Activated CD8-positive, alpha-beta memory T cell treated with anti-CD3 and anti-CD28 coated beads, Interleukin-2, amount 50 U/mL, for 24 hours (primary cell): ENCODE measurements at regions not wholly inside any gene's neighbourhood (a gene's known extent, or its start where the extent isn't known, plus 50 kb on each side); places are given as distances from the start of the nearest gene placed in this dataset.

ENCODE experiments used
- DNase-seq: peaks from one replicate; pipeline ENCODE4 v3.0.0-alpha.2; 2020; ENCODE audit errors: extremely low read depth

DNA sequence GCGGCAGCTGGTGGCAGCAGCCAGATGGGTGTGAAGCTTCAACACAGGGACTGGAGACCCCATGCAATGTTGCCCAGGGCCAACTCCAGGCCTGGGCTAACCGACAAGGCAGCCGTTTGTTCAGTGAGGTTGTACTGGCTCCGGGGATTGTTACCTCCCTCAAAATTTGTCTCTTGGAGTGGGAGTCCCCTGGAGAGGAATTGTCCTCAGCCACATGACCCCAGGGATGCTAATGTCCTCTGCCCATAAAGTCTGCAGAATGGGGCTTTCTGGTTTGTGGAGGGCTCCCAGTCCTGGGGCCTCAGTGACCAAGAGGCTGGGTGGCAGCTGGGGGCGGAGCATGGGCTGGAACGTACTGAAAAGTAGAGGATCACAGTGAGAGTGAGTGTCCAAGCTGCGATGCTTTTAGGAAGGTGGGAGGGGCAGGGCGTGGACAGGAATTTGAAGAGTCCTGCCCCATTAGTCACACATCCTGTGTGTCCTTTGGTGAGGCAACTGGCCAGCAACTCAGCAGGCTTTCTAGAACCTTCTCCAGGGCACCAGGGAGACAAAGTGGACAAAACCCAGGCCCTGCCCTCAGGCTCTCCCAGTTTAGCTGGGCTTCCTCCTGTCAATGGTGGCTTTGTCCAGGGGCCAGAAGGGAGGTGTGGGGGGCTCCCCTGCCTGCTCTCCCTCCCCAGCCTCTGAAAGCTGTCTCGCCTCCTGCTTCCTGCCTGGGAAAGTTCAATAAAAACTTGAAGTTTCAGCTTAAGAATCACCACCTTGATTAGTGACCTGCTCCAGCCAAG is 114.0 kb downstream of the NSG2 start:
- DNase-seq = no peak

DNA sequence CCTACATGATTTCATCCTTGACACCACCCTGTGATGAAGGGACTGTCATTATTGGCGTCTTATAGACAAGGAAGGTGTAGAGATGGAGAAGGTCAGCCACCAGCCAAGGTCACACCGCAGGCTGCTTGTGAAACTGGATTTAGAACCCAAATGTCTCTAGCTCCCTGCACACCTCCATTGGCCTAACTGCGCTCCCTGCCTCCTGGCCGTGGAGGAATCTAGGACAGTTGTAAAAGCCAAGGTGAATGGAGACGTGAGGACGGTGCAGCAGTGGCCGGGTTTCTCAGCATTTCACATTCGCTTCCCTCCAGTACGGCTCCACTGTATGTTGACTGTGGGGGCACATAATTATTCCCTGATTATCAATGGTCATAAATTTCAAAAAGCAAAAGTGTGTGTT is 119.9 kb downstream of the NSG2 start:
- no peak for DNase-seq

DNA sequence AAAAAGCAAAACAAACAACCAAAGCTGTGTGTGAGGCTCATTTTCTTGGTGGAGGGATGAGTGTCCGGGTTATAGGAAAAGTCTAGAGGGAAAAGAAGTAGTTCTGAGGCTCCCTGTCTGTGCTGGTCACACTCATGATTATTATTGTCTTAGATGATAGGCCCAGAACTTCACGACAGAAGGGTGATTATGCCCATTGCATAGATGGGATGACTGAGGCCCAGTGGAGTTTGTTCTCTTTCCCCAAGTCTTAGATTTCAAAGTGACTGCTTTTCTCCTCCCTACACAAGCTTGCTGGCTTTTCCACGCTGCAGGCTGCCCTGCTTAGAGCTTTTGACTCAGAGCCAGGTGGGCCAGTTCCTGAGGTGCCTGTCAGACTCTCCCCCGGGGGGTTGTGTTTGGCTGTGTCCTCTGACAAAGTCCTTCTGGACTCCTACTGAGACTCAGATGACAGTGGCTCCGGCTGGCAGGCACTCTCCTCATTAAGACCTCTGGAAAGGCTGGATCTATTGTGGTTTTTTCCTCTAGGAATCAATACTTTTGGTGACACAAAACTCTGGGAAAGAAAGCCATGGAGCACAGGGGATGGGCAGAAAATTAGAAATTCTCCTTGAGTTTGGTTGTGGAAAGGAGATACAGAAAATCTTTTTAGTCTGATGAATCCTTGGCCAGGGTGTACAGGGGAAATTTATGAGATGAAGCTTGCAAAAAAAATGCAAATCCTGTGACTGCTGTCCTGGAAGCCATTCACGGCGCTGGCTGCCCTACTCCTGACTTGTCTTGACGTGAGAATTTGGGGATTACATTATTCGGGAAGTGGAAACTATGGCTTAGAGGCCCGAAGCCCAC is 120.9 kb downstream of the NSG2 start:
- DNase-seq = no peak

DNA sequence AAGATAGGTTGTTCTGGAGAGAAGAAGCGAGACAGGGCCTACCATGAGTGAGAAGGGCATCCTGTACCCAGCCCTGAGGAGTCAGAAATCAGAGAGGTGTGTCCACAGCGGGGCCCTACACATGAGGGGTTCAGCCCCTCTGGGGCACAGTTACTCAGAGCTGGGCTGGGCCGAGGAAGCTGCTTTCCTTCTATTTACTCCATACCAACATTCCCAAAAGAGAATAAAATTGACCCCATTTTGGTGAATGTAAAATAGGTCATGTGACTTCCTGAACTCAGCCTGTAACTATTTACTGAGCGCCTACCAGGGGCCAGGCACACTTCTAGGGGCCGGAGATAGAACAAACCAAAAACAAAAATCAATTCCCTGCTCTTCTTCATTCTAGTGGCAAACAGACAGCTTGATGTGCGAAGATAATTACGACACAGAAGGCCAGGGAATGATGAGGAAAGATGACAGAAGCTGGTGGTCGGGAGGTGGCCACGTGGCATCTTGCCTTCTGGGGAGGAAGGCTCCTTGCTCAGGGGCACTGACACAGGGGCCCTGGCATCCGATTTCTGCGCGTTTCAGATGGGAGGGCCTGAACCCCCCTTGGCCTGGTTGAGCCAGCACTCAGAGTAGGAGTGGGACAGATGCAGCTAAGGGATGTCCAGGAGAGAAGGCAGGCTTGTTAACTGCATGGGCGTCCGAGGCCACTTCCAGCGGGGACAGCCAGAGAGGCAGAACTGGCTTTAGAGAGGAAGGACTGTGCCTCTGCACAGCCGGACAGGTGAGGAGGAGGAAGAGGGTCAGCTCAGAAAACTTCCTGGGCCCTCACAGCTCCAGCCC is 121.8 kb downstream of the NSG2 start:
- no peak for DNase-seq

DNA sequence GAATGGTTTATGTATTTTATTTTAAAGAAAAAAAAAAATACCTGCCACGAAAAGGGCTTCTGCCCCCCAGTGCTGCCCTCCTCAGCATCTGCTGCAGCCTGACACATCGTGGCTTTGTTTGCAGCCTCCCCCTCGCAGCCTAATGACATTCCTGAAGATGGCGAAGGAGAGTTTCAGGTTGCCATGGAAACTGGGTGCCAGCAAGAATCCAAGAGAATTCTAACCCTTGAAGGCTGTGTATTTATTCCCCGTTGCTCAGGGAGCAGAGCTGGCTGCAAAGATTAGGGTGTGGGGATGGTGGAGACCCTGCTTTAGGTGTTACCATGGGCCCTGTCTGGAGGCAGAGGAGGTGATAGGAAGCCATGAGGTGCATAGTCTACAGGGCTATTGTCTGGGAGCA is 126.6 kb downstream of the NSG2 start:
- no peak for DNase-seq

DNA sequence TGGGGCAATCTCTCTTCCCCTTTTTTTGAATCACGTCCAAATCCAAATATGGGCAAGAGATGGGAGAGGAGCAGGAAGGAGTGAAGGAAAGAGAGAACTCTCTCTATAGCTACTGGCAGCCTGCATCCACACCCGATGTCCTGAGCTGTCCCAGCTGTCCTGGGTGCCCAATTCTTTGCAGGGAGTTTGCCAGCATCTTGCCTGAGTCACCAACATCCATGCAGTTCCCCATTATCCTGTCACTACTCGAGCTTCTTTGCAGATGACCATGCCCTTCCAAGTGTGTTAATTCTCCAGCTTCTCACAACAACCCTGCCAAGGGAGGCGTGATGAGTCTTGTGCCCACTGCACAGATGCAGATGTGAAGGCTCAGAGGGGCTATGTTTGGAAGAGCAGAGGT is 127.1 kb downstream of the NSG2 start:
- no peak for DNase-seq

DNA sequence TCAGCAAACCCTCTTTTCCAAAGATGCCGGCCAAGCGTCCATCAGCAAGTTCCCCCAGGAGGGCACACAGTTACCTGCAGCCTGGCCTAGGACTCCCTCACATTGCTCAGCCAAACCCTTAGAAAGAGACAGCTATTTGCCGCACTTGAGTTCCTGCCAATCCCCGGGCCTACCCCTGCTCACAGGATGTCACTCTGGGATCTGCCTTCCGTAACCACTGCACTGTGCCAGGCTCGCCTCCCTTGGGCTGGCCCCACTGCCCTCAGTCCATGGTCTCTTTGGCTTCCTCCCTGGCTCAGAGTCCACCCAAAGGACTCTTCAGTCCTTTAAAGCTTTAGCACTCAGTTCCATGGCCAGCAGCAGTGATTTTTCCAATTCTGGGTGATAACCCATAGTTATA is 128.3 kb downstream of the NSG2 start:
- no peak for DNase-seq

DNA sequence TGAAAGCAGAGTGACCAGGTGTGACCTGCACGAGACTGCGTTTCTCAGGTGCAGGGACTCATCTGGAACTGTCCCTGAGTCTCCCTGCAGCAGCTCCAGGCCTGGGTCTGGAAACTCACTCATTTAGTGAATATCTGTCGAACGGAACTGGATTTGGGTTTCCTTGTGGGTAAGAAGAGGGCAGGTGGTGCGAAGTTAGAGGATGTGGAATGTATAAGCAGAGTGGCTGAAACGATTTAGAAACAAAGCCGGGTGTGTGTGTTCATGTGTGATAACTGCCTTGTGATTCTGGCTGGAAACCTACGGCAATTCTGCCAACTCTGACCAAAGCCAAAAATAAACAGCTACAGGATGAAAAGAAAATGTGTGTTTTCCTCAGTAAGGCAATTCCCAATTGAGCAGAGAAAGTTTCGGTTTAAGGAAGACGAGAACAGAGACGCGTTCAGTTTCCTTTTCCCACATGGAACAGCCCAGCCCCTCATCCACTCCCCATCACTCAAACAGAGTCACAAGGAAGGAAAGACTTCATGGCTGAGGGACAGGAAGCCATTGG is 130.3 kb downstream of the NSG2 start:
- DNase-seq = no peak

DNA sequence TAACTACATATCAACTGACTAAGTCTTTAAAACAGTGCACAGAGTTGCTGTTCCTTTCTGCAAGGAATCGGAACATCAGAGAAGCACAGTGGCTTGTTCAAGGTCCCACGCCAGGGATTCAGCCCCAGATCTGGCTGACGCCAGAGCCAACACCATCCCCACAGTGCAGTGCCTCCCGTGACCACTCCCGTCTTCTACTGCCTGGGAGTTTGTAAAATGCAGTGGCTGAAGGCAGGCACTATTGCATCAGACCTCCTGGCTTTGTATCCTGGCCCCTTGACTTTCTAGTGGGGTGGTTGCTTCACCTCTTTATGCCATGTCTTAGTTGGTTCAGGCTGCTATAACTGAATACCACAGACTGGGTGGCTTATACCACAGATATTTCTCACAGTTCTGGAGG is 131.0 kb downstream of the NSG2 start:
- DNase-seq = no peak

DNA sequence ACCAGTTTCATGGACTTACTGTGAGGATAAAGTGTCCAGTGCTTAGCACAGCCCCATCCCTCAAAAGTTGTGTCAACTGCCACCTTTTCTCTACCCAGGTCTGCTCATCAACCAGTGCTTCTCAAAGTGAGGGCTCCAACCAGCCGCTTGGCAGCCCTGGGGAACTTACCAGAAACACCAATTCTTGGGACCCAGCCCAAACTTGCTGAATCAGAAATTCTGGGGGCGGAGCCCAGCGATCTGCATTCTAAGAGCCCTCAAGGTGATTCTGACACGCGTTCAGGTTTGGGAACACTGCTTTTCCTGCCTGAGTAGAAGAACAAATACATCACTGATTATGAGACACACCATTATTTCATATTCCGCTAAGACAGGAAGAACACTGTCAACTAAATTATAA is 132.0 kb downstream of the NSG2 start:
- DNase-seq = no peak

DNA sequence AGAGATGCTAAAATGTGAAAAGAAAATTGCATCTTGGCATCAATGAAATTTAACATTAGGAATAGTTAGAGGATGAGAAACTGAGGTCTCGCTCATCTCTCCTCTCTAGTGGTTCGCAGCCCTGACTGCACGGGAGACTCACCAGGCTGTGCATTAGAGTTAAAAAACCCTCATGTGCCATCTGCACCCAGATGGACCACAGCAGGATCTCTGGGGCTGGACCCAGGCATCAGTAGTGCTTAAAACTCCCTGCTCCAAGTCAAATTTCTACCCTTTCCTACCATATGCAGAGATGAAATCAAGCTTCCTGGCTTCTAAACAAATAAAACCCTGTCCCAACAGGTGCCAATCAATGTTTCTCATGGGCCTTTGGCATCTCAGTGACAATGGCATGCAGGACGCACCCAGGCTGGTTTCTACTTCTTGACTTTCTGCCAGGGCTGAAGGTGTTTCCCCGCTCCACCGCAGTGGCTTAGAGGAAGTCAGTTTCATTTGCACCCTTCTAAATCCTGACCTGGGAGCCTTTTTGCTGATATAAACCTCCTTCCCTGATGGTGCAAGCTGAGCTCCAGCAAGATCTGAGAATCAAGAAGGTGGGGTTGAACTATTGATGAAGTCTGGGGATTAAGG is 132.6 kb downstream of the NSG2 start:
- DNase-seq = no peak

DNA sequence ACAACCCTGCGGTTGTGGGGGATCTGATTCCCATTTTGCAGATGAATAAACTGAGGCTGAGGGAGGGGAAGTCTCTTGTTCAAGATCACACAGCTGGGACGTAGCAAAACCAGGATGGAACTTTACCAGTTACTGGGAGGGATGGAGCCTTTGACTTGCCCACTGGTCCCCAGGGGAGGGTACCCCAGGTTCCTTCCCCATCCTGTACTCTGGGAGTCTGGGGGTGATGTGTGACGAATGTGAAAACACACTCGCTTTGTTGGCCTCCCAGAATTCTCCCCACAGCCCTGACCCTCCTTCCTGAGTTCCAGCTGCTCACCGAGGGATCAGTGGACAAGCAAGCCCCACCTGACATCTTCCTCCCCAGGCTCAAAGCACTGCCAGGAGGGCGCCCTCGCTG is 135.1 kb downstream of the NSG2 start:
- no peak for DNase-seq

DNA sequence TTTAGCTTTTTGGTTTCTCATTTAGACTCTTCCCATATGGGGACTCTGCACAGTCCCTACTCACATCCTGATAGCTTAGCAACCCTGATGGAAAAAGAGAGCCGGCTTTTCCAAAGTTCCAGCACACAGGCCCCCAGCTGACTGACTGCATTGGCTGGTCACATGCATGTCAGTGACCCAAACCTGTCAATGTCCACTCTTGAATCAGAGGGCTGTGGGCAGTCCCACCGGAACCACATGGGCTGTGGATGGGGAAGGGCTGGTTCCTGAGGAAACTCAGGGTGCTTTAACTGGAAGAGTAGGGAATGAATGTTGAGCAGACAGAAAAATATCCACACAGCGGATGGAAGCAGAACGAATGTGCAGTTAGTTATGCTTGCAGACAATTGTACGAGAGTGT is 136.6 kb downstream of the NSG2 start:
- no peak for DNase-seq

DNA sequence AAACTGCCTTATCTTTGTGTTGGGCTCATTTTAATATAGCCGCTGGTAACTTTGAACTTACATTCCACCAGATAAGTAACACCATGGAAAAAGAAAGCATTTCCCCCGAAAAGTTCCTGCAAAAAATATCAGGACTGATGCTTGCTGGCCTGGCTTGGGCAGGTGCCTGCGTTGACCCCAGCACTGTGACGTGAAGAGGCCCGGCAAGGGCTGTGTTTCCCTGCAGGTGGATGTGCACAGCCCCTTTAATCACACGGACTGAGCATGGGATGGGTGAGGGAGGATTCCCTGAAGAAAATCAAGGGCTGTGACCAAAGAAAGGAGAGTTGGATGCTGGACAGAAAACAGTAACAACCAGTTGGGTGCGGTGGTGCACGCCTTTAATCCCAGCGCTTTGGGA is 138.2 kb downstream of the NSG2 start:
- DNase-seq = no peak

DNA sequence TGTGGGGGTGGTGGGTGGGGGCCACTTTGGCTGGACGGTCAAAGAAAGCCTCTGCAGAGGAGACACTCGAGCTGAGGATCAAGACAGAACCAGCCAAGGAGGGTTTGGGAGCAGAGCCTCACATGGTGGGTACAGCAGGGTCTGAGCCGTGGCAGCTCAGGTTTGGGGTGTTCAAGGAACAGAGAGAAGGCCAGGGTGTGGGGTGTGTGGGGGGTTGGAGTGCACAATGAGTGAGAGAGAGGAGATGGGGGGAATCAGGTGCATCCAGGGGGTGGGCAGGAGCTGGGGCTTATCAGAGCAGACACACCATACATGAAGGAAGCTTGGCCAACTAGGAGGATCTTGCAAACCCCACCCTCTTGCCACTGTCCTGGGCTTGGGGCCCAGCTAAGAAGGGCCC is 140.0 kb downstream of the NSG2 start:
- DNase-seq = no peak

DNA sequence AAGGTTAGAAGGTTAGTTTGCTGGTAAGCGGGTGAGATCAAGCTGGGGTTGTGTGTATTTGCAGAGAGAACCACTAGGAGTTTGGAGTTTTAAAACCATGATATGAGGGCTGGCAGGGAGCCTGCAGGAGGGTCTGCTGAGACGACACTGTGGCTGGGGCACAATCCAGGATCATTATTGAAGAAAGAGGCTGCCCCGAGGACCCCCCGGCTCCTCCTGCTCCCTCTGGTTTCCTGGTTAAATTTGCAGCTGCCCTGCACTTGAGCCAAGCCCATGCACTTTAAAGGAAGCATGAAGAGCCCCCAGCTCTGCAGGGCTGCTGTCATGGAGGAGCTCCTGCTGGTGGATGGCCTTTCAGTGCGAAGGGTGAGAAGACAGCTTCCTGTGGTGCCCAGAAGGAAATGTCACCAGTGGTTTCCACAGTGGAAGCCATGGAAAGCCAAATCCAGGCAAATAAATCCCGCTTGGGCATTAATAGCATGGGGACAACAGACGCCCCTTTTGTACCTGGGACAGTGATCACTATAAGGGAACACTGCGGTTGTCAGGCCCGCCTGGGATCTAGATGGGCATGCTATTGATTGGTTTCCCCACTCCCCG is 140.7 kb downstream of the NSG2 start:
- DNase-seq = no peak

DNA sequence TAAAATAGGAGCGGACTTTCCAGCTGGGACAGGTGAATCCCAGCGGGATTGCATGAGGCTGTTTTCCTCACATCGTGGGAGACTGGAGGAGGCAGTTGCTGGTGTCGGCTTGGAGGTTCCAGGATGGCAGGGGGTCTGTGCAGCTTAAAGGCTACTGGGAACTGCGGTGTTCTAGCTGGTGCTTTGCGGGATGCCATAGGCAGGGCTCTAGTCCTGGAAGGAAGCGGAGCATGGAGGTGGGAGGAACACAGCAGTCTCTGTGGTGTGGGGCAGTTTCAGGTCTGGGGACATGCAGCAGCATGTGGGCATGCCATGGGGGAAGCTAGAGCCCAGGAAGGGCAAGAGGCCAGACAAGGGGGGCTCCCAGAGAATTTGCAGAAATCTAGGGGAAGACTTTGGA is 141.5 kb downstream of the NSG2 start:
- DNase-seq = no peak

DNA sequence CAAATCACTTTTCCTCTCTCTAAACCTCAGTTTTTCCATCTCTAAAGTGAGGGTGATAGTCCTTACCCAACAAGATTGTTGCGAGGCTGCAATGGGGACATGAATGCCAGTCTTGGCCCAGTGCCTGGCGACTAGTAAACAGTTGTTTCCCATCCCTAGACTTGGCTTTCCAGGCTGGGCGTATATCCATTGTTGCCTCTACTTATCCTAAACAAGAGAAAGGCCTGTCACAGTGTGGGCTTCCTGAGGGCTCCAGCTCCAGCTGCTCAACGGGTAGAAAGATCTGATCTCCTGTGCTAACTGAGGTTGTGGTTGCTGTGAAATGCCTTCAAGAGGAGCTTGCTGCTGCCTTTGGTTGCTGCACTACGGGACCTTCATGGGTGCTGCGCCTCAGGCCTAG is 142.0 kb downstream of the NSG2 start:
- no peak for DNase-seq

DNA sequence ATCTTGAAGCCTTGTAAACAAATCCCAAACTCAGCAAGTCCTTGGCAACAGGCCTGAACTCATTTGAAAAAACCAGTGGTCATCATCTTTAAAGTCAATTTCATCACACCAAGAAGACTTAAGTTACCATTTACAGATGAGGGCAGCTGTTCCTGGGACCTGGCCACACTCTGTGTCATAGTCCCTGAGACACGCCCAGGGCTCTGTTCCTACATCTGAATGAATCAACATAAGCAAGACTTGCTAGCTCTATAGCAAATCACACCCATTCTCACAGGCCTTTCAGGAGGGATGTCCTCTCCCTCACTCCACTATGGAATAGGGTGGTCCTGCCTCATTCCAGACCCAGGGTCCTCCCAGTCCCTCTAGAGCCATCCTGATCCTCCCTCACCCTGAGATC is 142.8 kb downstream of the NSG2 start:
- DNase-seq = no peak

DNA sequence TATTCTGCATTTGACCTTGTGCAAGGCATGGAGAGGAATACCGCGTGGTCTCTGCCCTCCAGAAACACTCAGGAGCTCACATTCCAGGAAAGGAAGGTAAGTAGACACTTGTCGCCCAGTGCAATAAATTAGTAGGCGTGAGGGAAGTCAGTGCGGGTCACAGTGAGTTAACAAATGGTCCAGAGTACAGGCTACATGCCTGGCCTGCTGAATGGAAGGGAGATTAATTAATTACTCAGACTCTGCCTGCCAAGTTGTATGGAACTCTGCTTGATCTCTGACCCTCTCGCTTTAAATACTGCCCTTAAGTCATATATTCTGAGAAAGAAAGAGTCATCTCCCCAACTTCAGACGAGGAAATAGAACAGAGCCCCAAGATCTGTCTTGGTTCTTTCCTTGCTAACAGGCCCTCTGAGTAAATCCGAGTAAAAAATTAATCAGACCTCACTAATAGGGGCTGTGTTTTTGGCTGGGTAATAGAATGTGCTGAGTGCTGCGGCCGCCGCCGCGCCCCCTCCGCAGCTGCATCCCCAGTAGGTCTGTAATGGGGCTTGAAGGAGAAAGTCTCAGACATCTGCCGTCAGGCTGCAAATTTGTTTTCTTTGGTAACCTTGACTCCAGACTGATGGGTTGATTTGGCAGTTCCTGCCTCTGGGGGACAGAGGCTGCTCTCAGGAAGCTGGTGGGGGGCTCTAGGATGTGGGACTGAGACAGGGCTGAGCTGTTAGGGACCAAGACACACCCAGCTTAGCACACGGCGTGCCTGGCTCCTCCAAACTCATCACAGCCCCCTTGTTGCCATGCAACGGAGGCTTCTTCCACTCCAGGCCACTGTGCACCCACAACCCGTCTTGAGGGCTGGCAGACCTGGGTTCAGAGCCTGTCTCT is 144.4 kb downstream of the NSG2 start:
- DNase-seq = no peak
